Muscle of back (tissue), 3 donors: ENCODE measurements at regions not wholly inside any gene's neighbourhood (a gene's known extent, or its start where the extent isn't known, plus 50 kb on each side); places are given as distances from the start of the nearest gene placed in this dataset.

Experiments
- DNase-seq, 3 donors: peaks; one replicate each; pipeline versions ENCODE4 v3.0.0 to v3.0.0-alpha.2; 2013

DNA sequence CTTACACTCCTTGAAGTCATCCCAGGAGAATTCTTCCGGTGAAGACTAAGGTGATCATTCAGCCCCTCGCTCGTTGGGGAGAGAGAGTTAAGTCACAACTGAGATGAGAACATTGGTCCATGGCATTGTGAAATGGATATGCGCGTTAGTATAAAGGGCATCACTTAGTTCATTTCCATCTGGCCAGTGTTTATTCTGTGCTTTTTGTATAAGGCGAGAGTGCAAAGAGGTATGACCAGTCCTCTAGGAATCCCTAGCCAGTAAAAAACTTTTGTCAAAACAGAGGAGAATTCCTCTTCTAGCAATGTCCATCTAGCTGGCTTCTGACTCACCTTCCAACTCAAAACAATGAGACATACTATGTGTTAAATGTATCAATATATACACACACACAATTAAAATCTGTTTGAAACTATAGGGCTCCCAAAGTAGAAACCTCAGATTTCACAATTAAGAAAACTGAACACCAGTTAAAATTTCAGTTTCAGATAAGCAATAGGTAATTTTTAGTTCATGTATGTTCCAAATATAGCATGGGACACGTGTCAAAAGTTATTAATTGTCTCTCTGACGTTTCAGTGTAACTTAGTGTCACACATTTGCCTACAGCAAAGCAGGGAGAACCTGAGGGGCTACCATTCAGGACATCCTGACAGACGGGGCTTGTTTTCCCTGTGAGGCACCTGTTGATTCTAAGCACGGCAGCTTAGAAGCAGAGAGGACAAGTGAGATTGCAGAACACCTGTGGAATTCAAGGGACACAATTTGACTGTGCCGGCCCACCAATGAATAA lies 158.9 kb downstream of the KLF6 start:
- DNase-seq: no peak

- DNase-seq: peak in 1 of 3 donors; percentile 22
Measured at GRCh38 chr10:3624367-3624766, 160.6 kb downstream of the KLF6 start.

GRCh38 chr10:3623746-3624145 lies 161.3 kb downstream of the KLF6 start:
- DNase-seq: peak; percentile 40 to 71 (median 47)

- peak in 1 of 3 donors; percentile 21 for DNase-seq
Measured at GRCh38 chr10:3622845-3623621, 162.0 kb downstream of the KLF6 start.

DNA sequence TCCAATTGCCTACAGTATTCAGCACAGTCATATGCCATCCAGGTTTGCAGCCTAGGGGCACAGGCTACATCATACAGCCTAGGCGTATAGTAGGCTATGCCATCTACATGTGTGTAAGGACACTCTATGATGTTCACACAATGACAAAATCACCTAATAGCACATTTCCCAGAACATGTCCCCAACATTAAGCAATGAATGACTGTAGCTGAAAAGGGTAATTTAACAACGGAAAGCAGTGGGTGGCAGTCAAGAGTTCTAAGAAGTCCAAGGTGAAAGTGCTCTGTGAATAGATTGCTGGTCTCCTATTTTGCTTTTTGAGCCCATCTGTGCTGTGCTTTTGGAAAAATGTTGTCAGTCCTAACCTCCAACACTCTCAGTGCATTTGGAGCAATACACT lies 162.6 kb downstream of the KLF6 start:
- DNase-seq: no peak

- DNase-seq: no peak
Measured at GRCh38 chr10:3620818-3621217, 164.2 kb downstream of the KLF6 start.

DNA sequence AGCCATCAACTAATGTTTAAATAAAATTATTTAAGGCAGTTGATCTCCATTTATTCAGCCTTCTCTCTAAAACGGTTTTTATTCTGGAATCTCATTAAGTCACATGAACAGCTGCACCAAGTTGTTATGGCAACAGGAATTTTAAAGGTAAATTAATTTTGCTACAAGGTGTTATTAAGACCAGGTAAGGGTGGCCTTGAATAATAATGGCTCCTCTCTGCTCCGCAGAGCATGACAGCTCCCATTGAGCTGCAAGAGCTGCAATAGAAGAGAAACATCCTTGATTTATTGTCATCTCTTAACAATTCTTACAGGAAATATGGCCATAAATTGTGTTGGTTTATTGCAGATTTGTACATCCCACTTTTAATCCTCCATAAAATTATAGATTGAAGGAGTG lies 165.8 kb downstream of the KLF6 start:
- no peak for DNase-seq

DNA sequence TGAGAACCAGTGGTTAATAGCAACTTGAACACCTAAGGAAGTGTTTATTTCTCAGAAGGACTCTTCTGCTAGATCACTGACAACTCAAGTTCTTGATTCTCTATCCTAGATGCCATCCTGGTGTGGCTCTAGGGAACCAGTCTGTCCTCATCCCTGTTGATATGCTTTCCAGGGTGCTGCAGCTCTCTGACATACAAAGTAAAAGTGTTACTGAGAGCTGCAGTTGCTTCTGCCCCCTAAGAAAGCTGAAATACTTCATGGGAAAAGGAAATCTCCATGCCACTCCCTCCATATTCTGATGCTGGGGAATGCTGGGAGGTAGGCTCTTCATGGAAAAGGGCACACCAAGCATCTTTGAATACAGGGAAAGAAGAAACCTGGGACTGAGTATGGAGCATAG lies 168.1 kb downstream of the KLF6 start:
- DNase-seq: no peak

GRCh38 chr10:3613318-3613717 lies 171.7 kb downstream of the KLF6 start:
- no peak for DNase-seq

DNA sequence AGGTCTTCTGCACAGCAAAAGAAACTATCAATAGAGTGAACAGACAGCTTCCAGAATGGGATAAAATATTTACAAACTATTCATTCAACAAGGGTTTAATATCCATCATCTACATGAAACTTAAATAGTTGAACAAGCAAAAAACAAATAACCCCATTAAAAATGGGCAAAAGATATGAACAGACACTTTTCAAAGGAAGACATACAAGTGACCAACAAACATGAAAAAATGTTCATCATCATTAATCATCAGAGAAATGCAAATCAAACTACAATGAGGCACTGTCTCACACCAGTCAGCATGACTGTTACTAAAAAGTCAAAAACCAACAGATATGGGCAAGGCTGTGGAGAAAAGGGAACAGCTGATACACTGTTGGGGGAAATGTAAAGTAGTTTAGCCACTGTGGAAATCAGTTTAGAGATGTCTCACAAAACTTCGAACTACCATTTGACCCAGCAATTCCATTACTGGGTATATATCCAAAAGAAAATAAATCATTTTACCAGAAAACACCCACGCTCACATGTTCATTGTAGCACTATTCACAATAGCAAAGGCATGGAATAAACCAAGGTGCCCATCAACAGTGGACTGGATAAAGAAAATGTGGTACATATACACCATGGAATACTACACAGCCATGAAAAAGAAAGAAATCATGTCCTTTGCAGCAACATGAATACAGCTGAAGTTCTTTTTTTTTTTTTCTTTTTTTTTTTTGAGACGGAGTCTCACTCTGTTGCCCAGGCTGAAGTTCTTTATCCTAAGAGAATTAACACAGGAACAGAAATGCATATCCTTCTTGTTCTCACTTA lies 172.6 kb downstream of the KLF6 start:
- no peak for DNase-seq

GRCh38 chr10:3606309-3606708 lies 178.7 kb downstream of the KLF6 start:
- DNase-seq: no peak

GRCh38 chr10:3605882-3606281 lies 179.1 kb downstream of the KLF6 start:
- no peak for DNase-seq

DNA sequence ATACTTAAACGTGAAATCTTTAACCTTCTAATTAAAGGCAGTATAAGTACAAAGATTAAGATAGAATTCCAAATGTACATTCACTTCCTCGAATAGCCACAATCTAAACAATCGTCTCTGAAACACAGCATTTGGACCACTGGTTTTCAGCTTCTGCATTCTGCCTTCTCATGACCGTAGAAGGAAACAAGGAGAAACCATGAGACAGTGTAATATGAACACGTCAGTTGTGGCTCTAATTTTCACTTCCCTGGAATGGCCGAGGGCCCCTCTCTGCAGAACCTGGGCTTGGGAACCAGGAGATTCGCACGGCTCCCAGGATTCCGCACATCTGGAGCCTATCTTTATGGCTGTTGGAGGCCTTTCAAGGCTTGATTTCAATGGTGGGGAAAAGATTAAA lies 189.3 kb downstream of the KLF6 start:
- peak in 1 of 3 donors; percentile 15 for DNase-seq

DNA sequence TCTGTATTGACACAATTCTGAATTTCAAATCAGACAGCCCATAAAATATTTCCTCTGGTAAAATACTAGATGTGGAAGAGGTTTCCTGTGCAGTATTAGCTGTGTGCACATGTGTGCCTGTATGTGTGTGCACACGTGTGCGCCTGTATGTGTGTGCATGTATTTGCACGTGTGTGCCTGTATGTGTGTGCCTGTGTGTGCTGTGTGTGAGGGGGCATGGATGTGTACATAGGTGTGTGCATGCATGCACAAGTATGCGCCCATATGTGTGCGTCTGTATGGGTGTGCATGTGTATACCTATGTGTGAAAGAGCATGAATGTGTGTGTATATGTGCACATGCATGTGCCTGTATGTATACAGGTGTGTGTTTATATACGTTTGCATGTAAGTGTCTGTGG lies 191.4 kb downstream of the KLF6 start:
- DNase-seq: no peak

GRCh38 chr10:3592424-3592823 lies 192.6 kb downstream of the KLF6 start:
- DNase-seq: no peak

DNA sequence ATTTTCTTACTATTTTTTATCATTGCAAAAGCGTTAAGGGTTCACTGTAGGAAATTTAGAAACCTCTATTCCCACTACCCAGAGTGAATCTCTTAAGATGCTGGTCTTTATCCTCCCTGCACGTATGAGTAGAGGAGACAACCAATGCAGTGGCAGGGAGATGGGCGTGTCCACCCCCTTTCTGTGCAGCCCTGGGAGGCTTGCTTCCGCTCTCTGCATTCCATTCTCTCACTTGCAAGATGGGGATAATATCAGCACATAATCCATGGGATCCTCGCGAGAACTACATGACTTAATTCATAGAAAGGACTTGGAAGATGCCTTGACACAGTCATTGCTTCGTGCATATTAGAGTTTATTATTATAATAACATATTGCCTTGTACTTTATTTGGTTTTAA lies 196.2 kb downstream of the KLF6 start:
- DNase-seq: no peak

DNA sequence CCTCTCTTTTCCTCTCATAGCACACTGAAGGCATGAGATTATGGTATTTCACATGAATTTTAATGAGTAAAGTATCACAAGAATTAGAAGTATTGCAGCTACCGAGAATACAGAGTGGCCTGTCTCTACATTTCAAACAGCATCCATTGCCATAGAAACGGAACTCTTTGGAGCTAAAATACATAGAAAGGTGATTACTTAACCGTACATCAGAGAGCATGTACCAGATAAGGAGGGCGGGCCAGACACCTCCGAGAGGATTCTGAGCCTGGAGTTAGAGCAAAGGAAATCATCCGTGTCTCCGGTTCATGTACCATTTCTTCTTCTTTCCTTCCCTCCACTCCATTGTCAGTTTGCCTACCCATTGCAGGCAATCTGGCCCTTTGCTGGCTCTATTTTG lies 196.7 kb downstream of the KLF6 start:
- no peak for DNase-seq

DNA sequence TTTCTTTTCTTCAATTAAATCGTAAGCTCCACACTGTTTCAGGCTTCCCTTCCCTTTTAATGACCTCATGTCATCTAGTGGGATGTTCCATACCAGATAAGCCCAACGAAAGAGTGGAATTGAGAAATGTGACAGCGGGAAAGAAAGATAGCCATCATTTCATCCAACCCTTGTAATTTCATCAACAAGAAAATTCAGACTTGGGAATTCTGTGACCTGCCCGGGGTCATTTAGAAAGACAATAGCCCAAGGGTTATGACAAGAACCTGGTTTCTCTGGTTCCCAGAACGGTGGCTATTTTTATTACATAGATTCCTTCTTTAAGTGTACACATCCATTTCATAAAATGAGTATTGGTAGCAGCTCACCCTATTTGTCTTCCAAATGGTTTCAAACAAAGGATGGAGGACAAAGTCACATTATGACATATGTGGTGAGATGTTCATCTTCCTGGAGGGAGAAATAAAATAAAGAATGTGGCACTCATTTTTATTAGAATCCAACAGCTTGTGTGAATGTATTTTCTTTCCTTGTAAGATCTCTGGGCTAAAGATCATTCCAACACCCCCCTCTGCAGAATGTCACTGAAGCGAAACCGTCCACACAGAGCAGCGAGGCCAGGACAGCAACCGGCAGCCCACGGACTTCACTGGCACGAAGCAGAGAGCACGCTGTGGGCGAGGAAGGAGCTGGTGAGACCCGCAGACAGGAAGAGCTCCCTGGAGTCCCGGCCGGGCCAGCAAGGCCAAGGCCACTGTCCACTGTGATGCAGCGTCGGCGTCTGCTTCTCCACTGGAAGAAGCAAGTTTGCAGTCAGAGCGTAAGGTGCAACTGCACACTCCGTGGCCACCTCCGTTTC lies 199.9 kb downstream of the KLF6 start:
- DNase-seq: no peak

DNA sequence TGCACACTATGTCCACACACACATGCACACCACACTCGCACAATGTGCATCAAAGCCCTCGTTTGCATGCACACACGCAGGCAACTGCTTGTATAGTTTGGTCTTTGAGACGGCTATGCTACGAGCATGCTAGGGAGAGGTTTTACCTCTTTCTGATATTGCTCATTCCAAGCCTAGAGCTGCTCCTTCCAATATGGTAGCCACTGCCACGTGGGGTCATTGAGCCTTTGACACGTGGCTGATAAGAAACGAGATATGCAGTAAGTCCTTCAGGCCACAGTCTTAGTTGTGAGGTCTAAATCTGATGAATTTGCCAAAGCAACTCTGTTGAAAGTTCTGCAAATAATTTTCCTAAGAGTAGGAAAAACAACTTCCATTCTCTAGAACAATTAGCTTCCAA lies 204.4 kb downstream of the KLF6 start:
- no peak for DNase-seq

- DNase-seq: peak in 1 of 3 donors; percentile 7
Measured at GRCh38 chr10:3579845-3580244, 205.2 kb downstream of the KLF6 start.

DNA sequence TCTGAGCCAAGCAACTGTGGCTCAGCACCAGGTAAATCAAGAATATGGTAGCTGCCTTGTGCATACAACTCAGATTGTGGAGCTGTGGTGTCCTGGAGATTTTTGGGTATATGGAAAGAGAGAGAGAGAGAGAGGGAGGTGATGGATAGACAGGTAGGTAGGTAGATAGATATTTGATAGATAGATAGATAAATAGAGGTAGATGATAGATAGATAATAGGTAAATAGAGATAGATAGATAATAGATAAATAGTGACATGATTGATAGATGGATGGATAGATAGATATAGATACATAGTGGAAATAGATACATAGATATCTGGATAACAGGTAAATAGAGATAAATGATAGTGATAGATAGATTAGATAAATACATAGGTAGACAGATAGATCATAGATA lies 206.3 kb downstream of the KLF6 start:
- no peak for DNase-seq

- DNase-seq: no peak
Measured at GRCh38 chr10:3578159-3578558, 206.8 kb downstream of the KLF6 start.
